ENCODE measurements at regions not wholly inside any gene's neighbourhood (a gene's known extent, or its start where the extent isn't known, plus 50 kb on each side); places are given as distances from the start of the nearest gene placed in this dataset.

DNA sequence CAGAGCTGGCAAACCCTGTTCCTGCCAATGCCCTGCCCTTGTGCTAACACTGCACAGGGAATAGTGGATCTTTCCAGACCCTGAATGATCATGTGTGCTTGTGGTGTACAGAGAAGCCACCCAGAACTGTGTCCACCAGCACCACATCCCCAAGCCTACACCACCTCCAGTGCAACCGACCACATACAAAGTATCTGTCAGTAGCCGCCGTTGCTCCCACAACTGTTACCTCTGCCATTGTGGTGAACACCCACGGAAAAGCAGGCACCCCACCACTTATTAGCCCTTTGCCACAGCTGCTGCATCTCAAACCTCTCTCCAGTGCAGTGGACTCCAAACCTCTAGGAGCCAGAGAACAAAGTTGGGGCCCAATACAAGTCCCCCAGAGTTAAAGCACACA is 1049.6 kb downstream of the TRHDE start:
- Histone ChIP-seq H3K9me3 (no peaks in the 10 kb centered on the region), H3K4me3 (no peak overlapping the region), H3K27me3 (no peaks in the 10 kb centered on the region), H3K4me1 (no peaks in the 10 kb centered on the region), H3K27ac (no peak overlapping the region), H3K36me3 (no peaks in the 10 kb centered on the region)
- ATAC-seq (no peak), DNase-seq (peak in 1 of 6 donors; percentile 21), FAIRE-seq (no peak)
- 86 to 90% methylated on average over 4 of the region's 4 CpGs for WGBS, 2 donors
- intact Hi-C loops (cut with DNase I), result no loop called here
- TF ChIP-seq, protein P1, sequence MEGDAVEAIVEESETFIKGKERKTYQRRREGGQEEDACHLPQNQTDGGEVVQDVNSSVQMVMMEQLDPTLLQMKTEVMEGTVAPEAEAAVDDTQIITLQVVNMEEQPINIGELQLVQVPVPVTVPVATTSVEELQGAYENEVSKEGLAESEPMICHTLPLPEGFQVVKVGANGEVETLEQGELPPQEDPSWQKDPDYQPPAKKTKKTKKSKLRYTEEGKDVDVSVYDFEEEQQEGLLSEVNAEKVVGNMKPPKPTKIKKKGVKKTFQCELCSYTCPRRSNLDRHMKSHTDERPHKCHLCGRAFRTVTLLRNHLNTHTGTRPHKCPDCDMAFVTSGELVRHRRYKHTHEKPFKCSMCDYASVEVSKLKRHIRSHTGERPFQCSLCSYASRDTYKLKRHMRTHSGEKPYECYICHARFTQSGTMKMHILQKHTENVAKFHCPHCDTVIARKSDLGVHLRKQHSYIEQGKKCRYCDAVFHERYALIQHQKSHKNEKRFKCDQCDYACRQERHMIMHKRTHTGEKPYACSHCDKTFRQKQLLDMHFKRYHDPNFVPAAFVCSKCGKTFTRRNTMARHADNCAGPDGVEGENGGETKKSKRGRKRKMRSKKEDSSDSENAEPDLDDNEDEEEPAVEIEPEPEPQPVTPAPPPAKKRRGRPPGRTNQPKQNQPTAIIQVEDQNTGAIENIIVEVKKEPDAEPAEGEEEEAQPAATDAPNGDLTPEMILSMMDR (IDR thresholded peaks at IDR 0.05), result no peak

DNA sequence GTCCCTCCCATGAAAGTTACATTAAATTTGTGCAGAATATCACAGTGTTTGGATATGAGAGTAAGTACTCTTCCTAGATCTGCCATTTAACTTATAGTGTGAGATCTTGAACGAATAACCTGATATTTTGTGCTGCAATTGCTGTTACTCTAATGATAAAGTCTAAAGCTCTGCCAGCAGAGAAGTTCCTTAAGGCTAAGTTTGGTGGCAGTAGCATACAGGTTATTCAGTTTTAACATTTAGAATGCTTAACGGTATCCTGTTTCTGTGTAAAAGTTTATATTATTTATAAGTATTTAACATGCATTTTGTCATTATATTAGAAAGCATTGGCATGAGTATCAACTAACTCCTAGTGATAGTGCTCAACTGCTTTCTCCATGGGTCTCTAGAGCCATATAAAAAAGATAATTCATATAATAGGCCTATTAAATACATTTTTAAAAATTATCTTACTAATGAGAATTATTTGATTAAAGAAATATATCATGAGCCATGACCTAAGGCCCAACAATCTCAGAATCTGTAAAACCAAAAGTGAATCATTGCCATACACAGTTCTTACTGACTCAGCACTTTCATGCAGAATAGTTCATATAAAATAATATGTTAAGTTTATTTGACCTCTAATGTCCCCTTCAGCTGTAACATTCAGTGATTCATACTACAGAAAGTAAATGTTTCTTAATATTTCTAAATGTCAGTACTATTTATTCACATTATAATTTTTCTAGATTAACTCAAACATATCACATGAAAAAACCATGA is 1058.6 kb downstream of the TRHDE start:
- no peaks in the 10 kb centered on the region for H3K9me3 ChIP-seq
- no peak overlapping the region for H3K27ac ChIP-seq
- H3K4me3 ChIP-seq, result no peak overlapping the region
- DNase-seq (no peak), ATAC-seq (no peak), FAIRE-seq (no peak)
- no peaks in the 10 kb centered on the region for H3K36me3 ChIP-seq
- intact Hi-C loops (cut with DNase I), result no loop called here
- 60% methylated on average over 2 of the region's 2 CpGs for WGBS, 2 donors
- no peaks in the 10 kb centered on the region for H3K27me3 ChIP-seq
- TF ChIP-seq, protein P1 (IDR thresholded peaks at IDR 0.05), result no peak
- H3K4me1 ChIP-seq, result no peaks in the 10 kb centered on the region

DNA sequence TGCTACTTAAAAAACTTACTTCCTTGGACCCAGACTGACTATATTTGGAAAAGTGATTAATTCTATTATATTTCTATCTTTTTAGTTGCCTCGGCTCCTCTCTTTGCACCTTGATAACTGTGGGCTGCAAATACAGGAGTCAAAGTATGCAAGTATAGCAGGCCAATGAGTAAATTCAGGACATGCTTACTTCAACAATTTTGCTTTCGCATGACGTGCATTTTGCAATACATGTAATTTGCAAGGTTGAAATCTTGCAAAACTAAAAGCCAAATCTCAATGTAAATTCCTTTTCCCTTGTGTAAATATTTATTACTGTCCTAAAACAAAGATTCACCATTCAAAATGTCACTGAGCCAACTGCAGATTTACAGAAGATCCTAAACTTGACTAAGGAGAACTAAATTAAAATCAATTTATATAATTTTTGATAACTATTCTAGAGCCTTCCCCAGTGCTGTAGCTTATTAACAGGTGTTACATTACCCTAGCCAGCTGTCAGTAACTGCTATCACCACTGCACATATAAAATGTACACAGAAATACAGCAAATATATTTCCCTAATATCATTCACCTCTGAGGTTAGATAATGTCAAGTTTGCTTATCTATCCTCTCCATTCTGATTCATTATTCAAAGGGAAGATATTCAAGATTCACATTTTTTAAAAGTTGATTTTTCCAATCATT is 1069.5 kb downstream of the TRHDE start:
- peaks cover 0 to 11% (median 4%) of the 10 kb centered on the region in 3 donors for H3K4me1 ChIP-seq
- H3K27ac ChIP-seq, result no peak overlapping the region
- DNase-seq (no peak), FAIRE-seq (no peak), ATAC-seq (peak in 2 of 4 donors; percentile 69 to 71)
- TF ChIP-seq, protein P1 (IDR thresholded peaks at IDR 0.05), result no peak
- no peaks in the 10 kb centered on the region for H3K9me3 ChIP-seq
- H3K4me3 ChIP-seq, result no peak overlapping the region
- H3K36me3 ChIP-seq, result no peaks in the 10 kb centered on the region
- H3K27me3 ChIP-seq, result no peaks in the 10 kb centered on the region
- intact Hi-C loops (cut with DNase I), result no loop called here
- 34 to 44% methylated on average over 3 of the region's 3 CpGs for WGBS, 2 donors

DNA sequence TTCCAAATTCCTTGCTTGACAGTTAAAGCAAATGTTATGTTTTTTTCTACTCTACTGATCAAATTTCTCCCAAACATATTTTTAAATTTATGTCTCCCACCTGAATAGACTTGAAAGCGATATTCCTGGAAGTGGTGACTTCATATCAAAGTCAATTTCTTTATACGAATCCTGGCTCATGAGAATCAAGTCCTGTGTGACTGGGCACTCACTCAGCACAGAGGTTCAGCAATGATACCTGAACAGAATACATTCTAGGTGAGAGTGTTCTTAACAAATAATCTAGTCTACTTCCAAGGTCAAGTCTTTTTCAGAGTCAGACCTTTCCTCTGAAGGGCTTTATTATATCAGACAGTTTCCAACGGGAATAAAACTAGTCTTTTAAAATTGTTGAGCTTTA is 1070.6 kb downstream of the TRHDE start:
- TF ChIP-seq, protein P1 (IDR thresholded peaks at IDR 0.05), result no peak
- H3K4me1 ChIP-seq, result peaks cover 0 to 11% (median 4%) of the 10 kb centered on the region in 3 donors
- no peaks in the 10 kb centered on the region for H3K9me3 ChIP-seq
- no peaks in the 10 kb centered on the region for H3K36me3 ChIP-seq
- DNase-seq (no peak), ATAC-seq (peak in 2 of 4 donors; percentile 39 to 71), FAIRE-seq (no peak)
- H3K27me3 ChIP-seq, result no peaks in the 10 kb centered on the region
- H3K27ac ChIP-seq, result no peak overlapping the region
- WGBS, 2 donors, result 43 to 44% methylated on average over 3 of the region's 3 CpGs
- H3K4me3 ChIP-seq, result no peak overlapping the region
- intact Hi-C loops (cut with DNase I), result no loop called here

DNA sequence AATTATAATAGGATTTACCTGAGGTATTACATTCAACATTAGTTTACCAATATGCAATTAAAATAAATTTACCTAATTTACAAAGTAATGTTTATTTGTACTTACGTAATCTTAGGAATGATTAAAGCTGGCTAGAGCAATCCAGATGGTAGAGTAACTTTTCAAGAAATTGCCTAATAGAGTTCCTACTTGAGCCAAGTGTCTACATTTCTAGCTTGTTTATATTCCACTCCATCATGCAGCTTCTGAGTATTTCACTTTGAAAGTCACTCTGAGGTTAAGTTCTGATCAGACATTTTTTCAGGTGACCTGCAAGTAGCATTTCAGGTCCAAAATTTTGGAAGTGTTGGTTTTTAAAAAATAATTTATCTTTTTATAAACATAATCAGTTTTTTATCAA is 1080.7 kb downstream of the TRHDE start:
- Histone ChIP-seq H3K27me3 (no peaks in the 10 kb centered on the region), H3K4me3 (no peak overlapping the region), H3K4me1 (no peaks in the 10 kb centered on the region), H3K27ac (no peak overlapping the region), H3K9me3 (no peaks in the 10 kb centered on the region), H3K36me3 (no peaks in the 10 kb centered on the region)
- ATAC-seq (no peak), DNase-seq (no peak), FAIRE-seq (no peak)
- WGBS, 2 donors, result 56 to 58% methylated on average over 1 of the region's 1 CpG
- intact Hi-C loops (cut with DNase I), result no loop called here
- TF ChIP-seq, protein P1 (IDR thresholded peaks at IDR 0.05), result no peak
